ENCODE measurements at regions not wholly inside any gene's neighbourhood (a gene's known extent, or its start where the extent isn't known, plus 50 kb on each side); places are given as distances from the start of the nearest gene placed in this dataset.

DNA sequence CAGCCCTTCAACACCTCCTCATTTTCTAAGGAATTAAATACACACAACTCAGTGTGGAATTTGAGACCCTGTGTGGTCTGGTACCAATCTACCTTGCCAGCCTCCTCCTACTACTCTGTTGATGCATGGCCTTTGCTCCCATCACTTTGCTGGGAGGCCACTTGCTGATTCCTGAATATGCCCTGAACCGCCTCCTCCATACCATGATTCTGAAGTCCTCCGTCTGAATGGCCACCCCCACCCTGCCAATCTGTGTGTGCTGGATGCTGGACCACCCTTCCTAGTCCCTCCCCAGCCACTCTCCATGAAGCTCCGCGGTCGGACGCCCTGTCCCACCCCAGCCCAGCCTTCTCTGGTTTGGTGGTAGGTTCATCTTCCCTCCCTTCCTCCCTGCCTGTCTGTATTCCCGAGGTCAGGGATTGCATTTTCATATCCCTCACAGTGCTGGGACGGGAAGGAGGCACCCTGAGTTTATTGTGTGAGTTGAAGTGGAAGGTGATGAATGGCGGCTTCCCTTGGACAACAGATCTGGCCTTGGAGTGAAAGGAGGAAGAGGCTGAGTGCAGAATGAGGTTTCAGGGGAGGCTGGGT, 138.3 kb downstream of the CDC5L start:
- H3K4me1 Mint-ChIP-seq (ENCODE audit: low read depth) = peaks cover 26% of the 10 kb centered on the region
- no peak overlapping the region for H3K4me3 Mint-ChIP-seq
- H3K9me3 Mint-ChIP-seq = peaks cover 3 to 5% of the 10 kb centered on the region in 2 donors
- H3K36me3 Mint-ChIP-seq (ENCODE audit: insufficient read depth in 2 of 2) = peaks cover 2 to 3% of the 10 kb centered on the region in 2 donors
- H3K27me3 Mint-ChIP-seq (ENCODE audit: low read depth) = peaks cover 36% of the 10 kb centered on the region
- H3K27ac Mint-ChIP-seq = no peak overlapping the region
- DNase-seq = no peak
- no peak for ATAC-seq (replicated peaks in 1 of 2)

GRCh38 chr6:44527181-44527580, 139.7 kb downstream of the CDC5L start:
- Mint-ChIP-seq H3K4me3 (no peak overlapping the region), H3K9me3 (no peaks in the 10 kb centered on the region), H3K36me3 (ENCODE audit: insufficient read depth in 2 of 2) (no peaks in the 10 kb centered on the region), H3K27me3 (ENCODE audit: low read depth) (peaks cover 24% of the 10 kb centered on the region), H3K27ac (no peak overlapping the region), H3K4me1 (ENCODE audit: low read depth) (peaks cover 26% of the 10 kb centered on the region)
- peak in 1 of 2 donors; percentile 20 for DNase-seq
- peak; percentile 19 to 50 for ATAC-seq (replicated peaks in 1 of 2)

DNA sequence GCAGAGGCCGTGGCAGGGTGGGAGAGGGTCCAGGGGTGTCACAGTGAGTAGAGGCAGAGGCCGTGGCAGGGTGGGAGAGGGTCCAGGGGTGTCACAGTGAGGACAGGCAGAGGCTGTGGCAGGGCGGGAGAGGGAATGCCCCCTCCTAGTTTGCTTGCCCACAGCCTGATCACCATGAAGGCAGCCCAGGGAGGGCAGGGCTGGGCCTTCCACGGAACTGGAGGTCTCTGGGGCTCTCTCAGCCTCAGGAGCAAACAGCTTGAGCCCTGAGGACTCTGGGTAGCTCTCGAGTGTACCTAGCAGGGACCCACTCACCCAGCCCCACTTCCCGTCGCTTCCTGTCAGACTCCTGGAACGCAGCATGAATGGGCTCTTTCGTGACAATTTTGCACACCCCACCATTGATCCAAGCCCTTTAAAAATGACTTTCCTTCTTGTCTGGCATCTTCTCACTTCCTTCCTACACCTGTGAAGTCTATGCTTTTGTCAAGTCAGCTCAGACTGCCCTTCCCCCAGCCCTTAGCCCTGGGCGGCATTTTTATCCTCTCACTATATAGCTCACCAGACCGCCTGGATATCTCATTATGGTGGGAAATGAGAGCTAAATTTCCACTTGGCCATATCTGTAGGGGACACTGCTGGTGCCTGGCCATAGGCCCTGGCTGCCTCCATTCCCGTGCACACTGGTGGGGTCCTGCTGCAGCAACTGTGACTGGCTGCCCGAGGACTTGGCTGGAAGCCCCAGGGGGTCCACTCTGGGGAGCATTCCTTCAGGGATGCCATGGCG, 140.3 kb downstream of the CDC5L start:
- peaks cover 24% of the 10 kb centered on the region for H3K27me3 Mint-ChIP-seq (ENCODE audit: low read depth)

GRCh38 chr6:44528370-44528644, 140.8 kb downstream of the CDC5L start:
- H3K27me3 Mint-ChIP-seq (ENCODE audit: low read depth) = peaks cover 24% of the 10 kb centered on the region
- no peak overlapping the region for H3K4me3 Mint-ChIP-seq
- no peak for DNase-seq
- H3K9me3 Mint-ChIP-seq = no peaks in the 10 kb centered on the region
- peaks cover 26% of the 10 kb centered on the region for H3K4me1 Mint-ChIP-seq (ENCODE audit: low read depth)
- no peaks in the 10 kb centered on the region for H3K36me3 Mint-ChIP-seq (ENCODE audit: insufficient read depth in 2 of 2)
- ATAC-seq (replicated peaks in 1 of 2) = no peak
- no peak overlapping the region for H3K27ac Mint-ChIP-seq

More for the DNA sequence above, 140.3 kb downstream of the CDC5L start:
- Mint-ChIP-seq H3K4me1 (ENCODE audit: low read depth) (peaks cover 26% of the 10 kb centered on the region), H3K27ac (no peak overlapping the region), H3K4me3 (no peak overlapping the region), H3K9me3 (no peaks in the 10 kb centered on the region), H3K36me3 (ENCODE audit: insufficient read depth in 2 of 2) (no peaks in the 10 kb centered on the region)
- ATAC-seq (replicated peaks in 1 of 2) (peak in 1 of 2 donors; percentile 11), DNase-seq (no peak)

GRCh38 chr6:44528716-44529115, 141.2 kb downstream of the CDC5L start:
- ATAC-seq (replicated peaks in 1 of 2) (no peak), DNase-seq (no peak)
- H3K36me3 Mint-ChIP-seq (ENCODE audit: insufficient read depth in 2 of 2) = no peaks in the 10 kb centered on the region
- H3K27ac Mint-ChIP-seq = no peak overlapping the region
- H3K4me1 Mint-ChIP-seq (ENCODE audit: low read depth) = peaks cover 26% of the 10 kb centered on the region
- H3K27me3 Mint-ChIP-seq (ENCODE audit: low read depth) = peaks cover 23% of the 10 kb centered on the region
- H3K4me3 Mint-ChIP-seq = no peak overlapping the region
- no peaks in the 10 kb centered on the region for H3K9me3 Mint-ChIP-seq

- H3K9me3 Mint-ChIP-seq = no peaks in the 10 kb centered on the region
- H3K4me1 Mint-ChIP-seq (ENCODE audit: low read depth) = peaks cover 26% of the 10 kb centered on the region
- ATAC-seq (replicated peaks in 1 of 2) (no peak), DNase-seq (no peak)
- peaks cover 16% of the 10 kb centered on the region for H3K27me3 Mint-ChIP-seq (ENCODE audit: low read depth)
- no peaks in the 10 kb centered on the region for H3K36me3 Mint-ChIP-seq (ENCODE audit: insufficient read depth in 2 of 2)
- H3K27ac Mint-ChIP-seq = no peak overlapping the region
- no peak overlapping the region for H3K4me3 Mint-ChIP-seq
Observed at GRCh38 chr6:44529146-44529905, 141.8 kb downstream of the CDC5L start.

DNA sequence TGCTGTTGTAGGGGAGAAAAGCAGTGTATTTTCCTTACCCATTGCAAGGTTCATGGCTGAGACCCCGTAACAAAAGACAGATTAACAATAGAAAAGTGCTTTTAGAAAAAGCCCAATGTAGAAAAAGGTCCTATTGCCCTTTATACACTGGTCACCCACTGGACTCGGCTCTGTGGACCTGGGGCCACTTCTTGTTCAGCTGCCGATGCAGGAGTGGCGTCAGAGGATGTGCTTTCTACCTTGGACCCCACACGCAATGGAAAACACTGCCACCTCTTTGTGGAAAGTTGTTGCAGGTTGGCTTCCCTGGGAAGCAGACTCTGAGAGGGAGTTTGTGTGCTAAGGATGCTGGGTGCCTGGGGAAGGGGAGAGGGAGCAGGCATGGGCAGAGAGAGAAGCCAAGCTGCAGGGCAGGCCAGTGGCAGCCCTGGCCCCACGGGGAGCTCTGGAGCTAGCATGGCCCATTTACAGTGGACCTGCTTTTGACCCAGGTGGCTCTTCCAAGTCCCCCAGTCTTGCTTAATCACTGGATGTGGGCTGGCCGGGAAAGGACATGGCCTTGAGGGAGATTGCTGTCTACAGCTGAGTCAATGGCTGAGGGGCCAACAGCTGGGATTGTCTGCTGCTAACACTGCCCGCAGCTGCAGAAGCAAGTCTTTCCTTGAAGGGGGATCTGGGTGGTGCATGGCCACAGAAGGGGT, 142.9 kb downstream of the CDC5L start:
- Mint-ChIP-seq H3K4me3 (no peak overlapping the region), H3K4me1 (ENCODE audit: low read depth) (peaks cover 23% of the 10 kb centered on the region), H3K36me3 (ENCODE audit: insufficient read depth in 2 of 2) (no peaks in the 10 kb centered on the region), H3K27ac (no peak overlapping the region), H3K9me3 (no peaks in the 10 kb centered on the region), H3K27me3 (ENCODE audit: low read depth) (peaks cover 14% of the 10 kb centered on the region)
- DNase-seq (no peak), ATAC-seq (replicated peaks in 1 of 2) (no peak)

DNA sequence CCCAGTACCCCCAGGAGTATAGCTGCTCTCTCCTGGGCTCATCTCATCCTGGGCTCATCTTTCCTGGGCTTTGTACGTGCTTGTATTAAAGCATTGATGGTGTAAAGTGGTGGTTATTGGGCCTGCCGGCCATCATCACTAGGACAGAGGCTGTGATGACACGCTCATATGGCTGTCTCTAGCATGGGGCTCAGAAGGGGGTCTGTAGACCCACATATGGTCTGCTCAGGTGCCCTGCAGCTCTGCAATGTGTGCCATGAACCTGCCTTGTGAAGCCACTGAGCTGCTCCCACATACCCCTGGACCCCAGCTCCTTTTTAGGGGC, 143.4 kb downstream of the CDC5L start:
- H3K4me3 Mint-ChIP-seq = no peak overlapping the region
- no peak for ATAC-seq (replicated peaks in 1 of 2)

DNA sequence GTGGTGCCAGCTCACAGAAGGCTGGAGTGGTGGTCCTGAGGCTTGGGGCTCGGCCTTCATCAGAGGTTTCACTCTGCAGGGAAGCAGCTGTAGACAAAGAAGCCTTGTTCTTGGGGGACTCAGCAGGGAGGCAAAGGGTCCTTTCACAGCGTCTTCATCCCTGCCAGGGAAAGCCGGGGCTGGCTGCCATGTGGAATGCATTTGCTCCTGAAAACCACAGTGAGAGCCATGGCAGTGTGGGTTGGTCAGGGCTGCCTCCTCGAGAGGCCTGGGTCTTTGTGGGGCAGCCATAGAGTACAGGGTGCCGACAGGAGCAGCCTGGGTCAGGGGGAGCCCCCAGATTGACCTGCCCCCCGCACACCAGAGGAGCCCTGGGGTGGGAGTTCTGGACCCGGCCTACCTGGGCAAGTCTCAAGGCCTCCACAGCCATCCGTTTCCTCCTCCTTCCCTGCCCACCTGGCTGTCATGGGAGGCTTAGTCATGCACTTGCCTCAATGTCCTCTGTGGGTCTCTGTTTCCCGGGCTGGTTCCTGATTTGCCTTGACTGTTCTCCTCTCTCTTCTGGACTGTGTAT, 144.0 kb downstream of the CDC5L start:
- no peaks in the 10 kb centered on the region for H3K9me3 Mint-ChIP-seq
- peaks cover 6% of the 10 kb centered on the region for H3K27me3 Mint-ChIP-seq (ENCODE audit: low read depth)
- peaks cover 16% of the 10 kb centered on the region for H3K4me1 Mint-ChIP-seq (ENCODE audit: low read depth)
- H3K4me3 Mint-ChIP-seq = no peak overlapping the region
- DNase-seq = no peak
- no peaks in the 10 kb centered on the region for H3K36me3 Mint-ChIP-seq (ENCODE audit: insufficient read depth in 2 of 2)
- no peak overlapping the region for H3K27ac Mint-ChIP-seq
- no peak for ATAC-seq (replicated peaks in 1 of 2)

More for the DNA sequence above, 143.4 kb downstream of the CDC5L start:
- Mint-ChIP-seq H3K27me3 (ENCODE audit: low read depth) (peaks cover 10% of the 10 kb centered on the region), H3K36me3 (ENCODE audit: insufficient read depth in 2 of 2) (no peaks in the 10 kb centered on the region), H3K27ac (no peak overlapping the region), H3K4me1 (ENCODE audit: low read depth) (peaks cover 18% of the 10 kb centered on the region), H3K9me3 (no peaks in the 10 kb centered on the region)
- no peak for DNase-seq

- DNase-seq (no peak), ATAC-seq (replicated peaks in 1 of 2) (no peak)
- no peaks in the 10 kb centered on the region for H3K9me3 Mint-ChIP-seq
- H3K27me3 Mint-ChIP-seq (ENCODE audit: low read depth) = peaks cover 6% of the 10 kb centered on the region
- no peaks in the 10 kb centered on the region for H3K36me3 Mint-ChIP-seq (ENCODE audit: insufficient read depth in 2 of 2)
- H3K27ac Mint-ChIP-seq = no peak overlapping the region
- H3K4me1 Mint-ChIP-seq (ENCODE audit: low read depth) = no peaks in the 10 kb centered on the region
- no peak overlapping the region for H3K4me3 Mint-ChIP-seq
Observed at GRCh38 chr6:44533421-44533820, 145.9 kb downstream of the CDC5L start.

GRCh38 chr6:44534291-44534690, 146.8 kb downstream of the CDC5L start:
- no peaks in the 10 kb centered on the region for H3K27me3 Mint-ChIP-seq (ENCODE audit: low read depth)
- H3K36me3 Mint-ChIP-seq (ENCODE audit: insufficient read depth in 2 of 2) = no peaks in the 10 kb centered on the region
- H3K9me3 Mint-ChIP-seq = no peaks in the 10 kb centered on the region
- no peak overlapping the region for H3K27ac Mint-ChIP-seq
- no peak overlapping the region for H3K4me3 Mint-ChIP-seq
- DNase-seq = no peak
- H3K4me1 Mint-ChIP-seq (ENCODE audit: low read depth) = no peaks in the 10 kb centered on the region
- ATAC-seq (replicated peaks in 1 of 2) = no peak

GRCh38 chr6:44535446-44535845, 147.9 kb downstream of the CDC5L start:
- no peak overlapping the region for H3K27ac Mint-ChIP-seq
- no peaks in the 10 kb centered on the region for H3K4me1 Mint-ChIP-seq (ENCODE audit: low read depth)
- H3K27me3 Mint-ChIP-seq (ENCODE audit: low read depth) = no peaks in the 10 kb centered on the region
- ATAC-seq (replicated peaks in 1 of 2) = no peak
- no peak for DNase-seq
- no peak overlapping the region for H3K4me3 Mint-ChIP-seq
- no peaks in the 10 kb centered on the region for H3K9me3 Mint-ChIP-seq
- no peaks in the 10 kb centered on the region for H3K36me3 Mint-ChIP-seq (ENCODE audit: insufficient read depth in 2 of 2)

- ATAC-seq (replicated peaks in 1 of 2) = no peak
- Mint-ChIP-seq H3K27me3 (ENCODE audit: low read depth) (no peaks in the 10 kb centered on the region), H3K27ac (no peak overlapping the region), H3K4me1 (ENCODE audit: low read depth) (no peaks in the 10 kb centered on the region), H3K9me3 (no peaks in the 10 kb centered on the region), H3K4me3 (no peak overlapping the region), H3K36me3 (ENCODE audit: insufficient read depth in 2 of 2) (no peaks in the 10 kb centered on the region)
- no peak for DNase-seq
Observed at GRCh38 chr6:44535967-44536366, 148.5 kb downstream of the CDC5L start.
